ENCODE measurements at regions not wholly inside any gene's neighbourhood (a gene's known extent, or its start where the extent isn't known, plus 50 kb on each side); places are given as distances from the start of the nearest gene placed in this dataset.

DNA sequence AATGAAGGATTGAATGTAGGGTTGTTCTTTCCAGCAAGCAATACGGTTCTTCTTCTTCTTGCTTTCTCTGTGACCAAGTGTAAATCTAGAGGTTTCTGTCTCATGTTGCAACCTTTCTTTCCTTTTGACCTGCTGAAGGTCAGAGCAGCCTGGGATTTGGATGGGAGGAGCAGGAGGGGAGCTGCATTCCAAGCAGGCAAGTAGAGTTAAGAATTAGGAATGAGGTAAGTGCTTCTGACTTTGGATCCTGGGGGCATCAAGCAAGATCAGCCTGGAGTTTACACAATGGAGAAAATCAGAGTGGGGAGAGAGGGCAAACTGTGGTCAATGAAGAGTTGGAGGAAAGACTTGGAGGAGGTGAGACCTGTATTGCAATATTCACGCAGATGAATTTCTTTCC lies 225.6 kb upstream of the ZBED5 start:
- no peak overlapping the region for H4K8ac ChIP-seq (ENCODE audit: extremely low read depth, insufficient read depth, low read length)
- H2BK120ac ChIP-seq (replicated peaks; ENCODE audit: low read depth, low read length) = no peak overlapping the region
- no peaks in the 10 kb centered on the region for H3K79me2 ChIP-seq (ENCODE audit: control insufficient read depth in 1 of 2, insufficient read depth in 2 of 2, low read length in 2 of 2)
- H3K4ac ChIP-seq (replicated peaks; ENCODE audit: insufficient read length, low read depth, low read length) = no peak overlapping the region
- no peak overlapping the region for H2BK20ac ChIP-seq (ENCODE audit: low read length)
- peaks cover 0 to 15% (median 9%) of the 10 kb centered on the region in 4 experiments; a peak in 4 of 7 replicates for H3K4me1 ChIP-seq (replicated peaks in 1 of 4; ENCODE audit: control insufficient read depth in 3 of 4, insufficient read depth in 4 of 4, low read length in 3 of 4)
- H2BK5ac ChIP-seq (ENCODE audit: low read depth, low read length) = no peak overlapping the region
- H3K23me2 ChIP-seq (ENCODE audit: low read depth, low read length) = no peaks in the 10 kb centered on the region
- H3K36me3 ChIP-seq (ENCODE audit: control insufficient read depth in 2 of 4, insufficient read depth in 4 of 4, low read length in 3 of 4) = no peaks in the 10 kb centered on the region
- 80% methylated on average over 2 of the region's 2 CpGs; no CpG with 5 or more reads in 1 of the 2 experiments for WGBS, 2 experiments (ENCODE audit: extremely low coverage in 1 of 2, insufficient coverage in 1 of 2, insufficient read length in 1 of 2, insufficient replicate concordance in 2 of 2, low coverage in 1 of 2, low lambda C conversion rate in 2 of 2, missing lambda C conversion rate in 1 of 2)
- no peak overlapping the region for H2AK5ac ChIP-seq (ENCODE audit: low read depth, low read length)
- ChIA-PET CTCF (ENCODE audit: partially characterized antibody) (interaction anchor here (2.1 kb wide), 1 partner anchor 73 kb away, joined by 4 read pairs; no protein-coding TSS in a partner anchor), POLR2A (ENCODE audit: partially characterized antibody) (no interaction called here)
- H2BK15ac ChIP-seq (ENCODE audit: low read length) = no peak overlapping the region
- no peak overlapping the region for H3K27ac ChIP-seq (ENCODE audit: low read depth, low read length)
- H3K56ac ChIP-seq (replicated peaks; ENCODE audit: insufficient read length, low read depth, low read length) = no peak overlapping the region
- no peak overlapping the region for H3K9ac ChIP-seq (replicated peaks in 1 of 4; ENCODE audit: extremely low read depth in 1 of 4, low read depth in 3 of 4, low read length in 3 of 4)
- DNase-seq (ENCODE audit: low read depth in 1 of 2, low spot score in 2 of 2) = no peak
- no peaks in the 10 kb centered on the region for H3K79me1 ChIP-seq (ENCODE audit: low read depth, low read length)
- no peak overlapping the region for H3K4me2 ChIP-seq (ENCODE audit: insufficient read depth in 1 of 2, low read depth in 2 of 2, low read length in 2 of 2)
- H3K23ac ChIP-seq (ENCODE audit: insufficient read length) = no peak overlapping the region
- H4K91ac ChIP-seq (replicated peaks; ENCODE audit: insufficient read length, low read length) = no peak overlapping the region
- no peak overlapping the region for H3K14ac ChIP-seq (ENCODE audit: insufficient read length)
- no peak for FAIRE-seq
- no peak overlapping the region for H3K18ac ChIP-seq (ENCODE audit: extremely low read depth, low read length)
- no peak overlapping the region for H3K4me3 ChIP-seq (ENCODE audit: extremely low read depth in 1 of 4, insufficient read depth in 2 of 4, low read depth in 3 of 4, low read length in 4 of 4)
- no peak overlapping the region for H2BK12ac ChIP-seq (ENCODE audit: low read depth, low read length)
- no peaks in the 10 kb centered on the region for H3K9me3 ChIP-seq (ENCODE audit: insufficient read depth in 2 of 2, low read depth in 1 of 2, low read length in 1 of 2)
- no peaks in the 10 kb centered on the region for H4K20me1 ChIP-seq (replicated peaks in 1 of 2; ENCODE audit: control insufficient read depth in 1 of 2, insufficient read depth in 2 of 2, low read length in 2 of 2)
- H4K5ac ChIP-seq (ENCODE audit: insufficient read length, low read depth, low read length) = no peak overlapping the region
- H3K27me3 ChIP-seq (replicated peaks in 1 of 4; ENCODE audit: control insufficient read depth in 3 of 4, extremely low read depth in 1 of 4, insufficient read depth in 3 of 4, low read length in 3 of 4) = no peaks in the 10 kb centered on the region; a peak in 1 of 7 replicates
- no peak overlapping the region for H2AFZ ChIP-seq (ENCODE audit: low read length)
- TF ChIP-seq RFX5 (IDR thresholded peaks at IDR 0.05; ENCODE audit: borderline replicate concordance, low read depth, low read length) (no peak), FOSL1 (IDR thresholded peaks at IDR 0.05; ENCODE audit: insufficient read depth, low read depth, low read length) (no peak), TBP (IDR thresholded peaks at IDR 0.05; ENCODE audit: low read depth, low read length) (no peak), ATF2 (IDR thresholded peaks at IDR 0.05; ENCODE audit: low read length) (no peak), KDM4A (IDR thresholded peaks at IDR 0.05; ENCODE audit: low read depth, low read length, severe bottlenecking) (no peak), MAFK (IDR thresholded peaks at IDR 0.05; ENCODE audit: low read depth, low read length) (no peak), HDAC2 (IDR thresholded peaks at IDR 0.05; ENCODE audit: borderline replicate concordance in 1 of 2, low read depth in 2 of 2, low read length in 2 of 2) (no peak), NRF1 (IDR thresholded peaks at IDR 0.05; ENCODE audit: low read depth, low read length) (no peak), CBX8 (IDR thresholded peaks at IDR 0.05; ENCODE audit: borderline replicate concordance, low read depth, low read length) (no peak)
- TF ChIP-seq, protein P1, sequence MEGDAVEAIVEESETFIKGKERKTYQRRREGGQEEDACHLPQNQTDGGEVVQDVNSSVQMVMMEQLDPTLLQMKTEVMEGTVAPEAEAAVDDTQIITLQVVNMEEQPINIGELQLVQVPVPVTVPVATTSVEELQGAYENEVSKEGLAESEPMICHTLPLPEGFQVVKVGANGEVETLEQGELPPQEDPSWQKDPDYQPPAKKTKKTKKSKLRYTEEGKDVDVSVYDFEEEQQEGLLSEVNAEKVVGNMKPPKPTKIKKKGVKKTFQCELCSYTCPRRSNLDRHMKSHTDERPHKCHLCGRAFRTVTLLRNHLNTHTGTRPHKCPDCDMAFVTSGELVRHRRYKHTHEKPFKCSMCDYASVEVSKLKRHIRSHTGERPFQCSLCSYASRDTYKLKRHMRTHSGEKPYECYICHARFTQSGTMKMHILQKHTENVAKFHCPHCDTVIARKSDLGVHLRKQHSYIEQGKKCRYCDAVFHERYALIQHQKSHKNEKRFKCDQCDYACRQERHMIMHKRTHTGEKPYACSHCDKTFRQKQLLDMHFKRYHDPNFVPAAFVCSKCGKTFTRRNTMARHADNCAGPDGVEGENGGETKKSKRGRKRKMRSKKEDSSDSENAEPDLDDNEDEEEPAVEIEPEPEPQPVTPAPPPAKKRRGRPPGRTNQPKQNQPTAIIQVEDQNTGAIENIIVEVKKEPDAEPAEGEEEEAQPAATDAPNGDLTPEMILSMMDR (IDR thresholded peaks at IDR 0.05; ENCODE audit: control extremely low read depth in 1 of 3, insufficient read depth in 1 of 3, low read depth in 1 of 3, low read length in 3 of 3) = no peak

All from H1 (cell line).